Endothelial cell of umbilical vein (primary cell): ENCODE measurements at regions not wholly inside any gene's neighbourhood (a gene's known extent, or its start where the extent isn't known, plus 50 kb on each side); places are given as distances from the start of the nearest gene placed in this dataset.

ENCODE experiments used
- BruUV-seq: library from RNA; stranded (reverse); fragments of 400-500 nt; replicated peaks from 2 replicates; lab custom pipeline; 2021; lab: Mats Ljungman, UMichigan
- CTCF ChIA-PET: fragments of 300-600, 350-600 bp; sonication (Branson Sonifier 250); formaldehyde crosslinking; loops from one replicate; lab custom pipeline; 2021; ENCODE audit warnings: antibody characterized with exemption, inconsistent platforms; lab: Charles Lee
- POLR2A ChIA-PET: fragments of 300-600, 350-600 bp; sonication (Branson Sonifier 250); formaldehyde crosslinking; loops from one replicate; lab custom pipeline; 2021; ENCODE audit warnings: antibody characterized with exemption, inconsistent platforms; lab: Charles Lee
- DNase-seq: peaks from one replicate; pipeline ENCODE4 v3.0.0-alpha.2; 2011; ENCODE audit warnings: low read depth, low spot score
- FAIRE-seq: peaks from 2 replicates; lab custom pipeline; 2011; peaks lifted over from hg19 to GRCh38; lab: Jason Lieb, UNC
- H2AFZ ChIP-seq: 2 replicates; pipeline ENCODE4 v1.6.0; 2012; ENCODE audit warnings: low read depth, low read length, control low read depth, inconsistent platforms
- H3K27ac ChIP-seq: 2 replicates; pipeline ENCODE4 v1.5.1; 2011; ENCODE audit warnings: low read depth, mild to moderate bottlenecking, control low read depth, low read length, moderate library complexity; ENCODE audit not compliant: insufficient read depth
- H3K27me3 ChIP-seq, 2 experiments: 2 replicates each; pipeline versions ENCODE4 v1.6.0 to v1.6.1; 2011; ENCODE audit warnings: low read length in 2 of 2, mixed read lengths in 1 of 2; ENCODE audit not compliant: control insufficient read depth in 2 of 2, insufficient read depth in 2 of 2
- H3K36me3 ChIP-seq, 2 experiments: 2 replicates in 1 of 2; 3 replicates in 1 of 2; pipeline ENCODE4 v1.5.1; 2011; ENCODE audit warnings: low read length in 2 of 2, mild to moderate bottlenecking in 1 of 2, moderate library complexity in 1 of 2; ENCODE audit not compliant: control insufficient read depth in 2 of 2, insufficient read depth in 2 of 2; ENCODE audit errors: extremely low read depth in 1 of 2
- H3K4me1 ChIP-seq: 3 replicates; pipeline ENCODE4 v1.5.1; 2011; ENCODE audit warnings: mild to moderate bottlenecking, low read length; ENCODE audit not compliant: control insufficient read depth, insufficient read depth; ENCODE audit errors: extremely low read depth
- H3K4me2 ChIP-seq: 2 replicates; pipeline ENCODE4 v1.6.1; 2011; ENCODE audit warnings: low read length, control low read depth, mixed read lengths; ENCODE audit not compliant: insufficient read depth
- H3K4me3 ChIP-seq, 3 experiments: fragments of 200-600 bp in 1 of 3; sonication (generic), shearing (Covaris generic) in 1 of 3; replicated peaks in 1 of 3; 2 replicates each; pipeline ENCODE4 v1.5.1; 2011 to 2016; ENCODE audit warnings: control low read depth in 3 of 3, low read length in 3 of 3, mild to moderate bottlenecking in 2 of 3, inconsistent platforms in 1 of 3, low read depth in 1 of 3, moderate library complexity in 1 of 3; ENCODE audit not compliant: insufficient read depth in 1 of 3
- H3K79me2 ChIP-seq: 2 replicates; pipeline ENCODE4 v1.6.0; 2012; ENCODE audit warnings: low read length, inconsistent platforms; ENCODE audit not compliant: control insufficient read depth, insufficient read depth
- H3K9ac ChIP-seq: replicated peaks from 2 replicates; pipeline ENCODE3; 2011; ENCODE audit warnings: low read length, control low read depth; ENCODE audit not compliant: insufficient read depth; ENCODE audit errors: extremely low read depth
- H3K9me1 ChIP-seq: replicated peaks from 3 replicates; pipeline ENCODE4 v1.6.0; 2011; ENCODE audit warnings: mild to moderate bottlenecking, low read length; ENCODE audit not compliant: control insufficient read depth, insufficient read depth; ENCODE audit errors: extremely low read depth
- H3K9me3 ChIP-seq: replicated peaks from 2 replicates; pipeline ENCODE4 v1.5.1; 2012; ENCODE audit warnings: low read length, inconsistent platforms; ENCODE audit not compliant: control insufficient read depth, insufficient read depth
- H4K20me1 ChIP-seq: replicated peaks from 2 replicates; pipeline ENCODE3; 2011; ENCODE audit warnings: mild to moderate bottlenecking, low read length; ENCODE audit not compliant: control insufficient read depth, insufficient read depth; ENCODE audit errors: extremely low read depth
- CTCF ChIP-seq, 2 donors: IDR thresholded peaks; 1 replicate in 1 of 2; 2 replicates in 1 of 2; pipeline ENCODE4 v1.5.1; 2011; ENCODE audit warnings: low read length in 2 of 2, mild to moderate bottlenecking in 2 of 2, moderate library complexity in 2 of 2, control low read depth in 1 of 2, inconsistent platforms in 1 of 2, low read depth in 1 of 2; ENCODE audit not compliant: insufficient read depth in 1 of 2; ENCODE audit errors: extremely low read depth in 1 of 2
- EZH2 ChIP-seq: IDR thresholded peaks from 2 replicates; pipeline ENCODE4 v1.6.1; 2012; ENCODE audit warnings: borderline replicate concordance, low read depth, mild to moderate bottlenecking, moderate library complexity, low read length, inconsistent platforms; ENCODE audit not compliant: severe bottlenecking
- FOS ChIP-seq: IDR thresholded peaks from 2 replicates; pipeline ENCODE4 v1.6.1; 2011; ENCODE audit warnings: mild to moderate bottlenecking, low read length, moderate library complexity, borderline replicate concordance; ENCODE audit not compliant: insufficient read depth
- GATA2 ChIP-seq: IDR thresholded peaks from 2 replicates; pipeline ENCODE4 v1.7.0; 2011; ENCODE audit warnings: low read depth, mild to moderate bottlenecking, moderate library complexity, mixed read lengths, low read length; ENCODE audit not compliant: insufficient read length, insufficient read depth
- JUN ChIP-seq: IDR thresholded peaks from 2 replicates; pipeline ENCODE4 v1.6.1; 2011; ENCODE audit warnings: borderline replicate concordance, low read depth; ENCODE audit not compliant: insufficient read length, insufficient read depth
- MYC ChIP-seq: IDR thresholded peaks from one replicate; pipeline ENCODE4 v1.6.1; 2011; ENCODE audit warnings: mild to moderate bottlenecking, low read depth, low read length
- POLR2A ChIP-seq: IDR thresholded peaks from 2 replicates; pipeline ENCODE4 v1.6.1; 2012; ENCODE audit warnings: low read depth, mild to moderate bottlenecking, control low read depth, low read length
- POLR2AphosphoS5 ChIP-seq: IDR thresholded peaks from 2 replicates; pipeline ENCODE4 v1.6.1; 2012; ENCODE audit warnings: low read depth, mild to moderate bottlenecking, control low read depth, low read length, moderate library complexity; ENCODE audit not compliant: insufficient read depth
- dilution Hi-C: fragments of 300-500 bp; cut with MboI; formaldehyde crosslinking; loops from one replicate; pipeline ENCODE4 v1.15.0; 2019; ENCODE audit warnings: low sequenced_read_pairs; ENCODE audit not compliant: extremely low pct_ligation_motif_present
- intact Hi-C: fragments of 100-400 bp; cut with micrococcal nuclease; formaldehyde crosslinking; loops from one replicate; pipeline ENCODE4 v1.10.0; 2022
- TF ChIP-seq, protein P1 (sequence below): IDR thresholded peaks from 2 replicates; pipeline ENCODE4 v1.6.1; 2011; ENCODE audit not compliant: insufficient read depth, insufficient read length

- no peak overlapping the region for H2AFZ ChIP-seq
- ChIA-PET CTCF (interaction anchor here (0.7 to 6.2 kb wide), 18 partner anchors 8 to 114 kb away, joined by 3 to 198 read pairs (median 4); partner anchors contain the start of gene THPO), POLR2A (interaction anchor here (0.6 to 0.7 kb wide), 2 partner anchors 20 to 77 kb away, joined by 3 to 4 read pairs; no protein-coding TSS in a partner anchor)
- BruUV-seq, result no TSS peak
- no peak overlapping the region for H3K27ac ChIP-seq
- dilution Hi-C loops, result no loop called here
- no peaks in the 10 kb centered on the region for H4K20me1 ChIP-seq
- no peaks in the 10 kb centered on the region for H3K9me3 ChIP-seq
- intact Hi-C loops, result no loop called here
- no peak overlapping the region for H3K9ac ChIP-seq
- no peak overlapping the region for H3K4me3 ChIP-seq
- peaks cover 7% of the 10 kb centered on the region for H3K4me1 ChIP-seq
- no peak for FAIRE-seq
- no peaks in the 10 kb centered on the region for H3K9me1 ChIP-seq
- H3K36me3 ChIP-seq, result no peaks in the 10 kb centered on the region
- H3K27me3 ChIP-seq, result peaks cover 0 to 6% of the 10 kb centered on the region in 2 experiments
- no peak overlapping the region for H3K4me2 ChIP-seq
- H3K79me2 ChIP-seq, result no peaks in the 10 kb centered on the region
- DNase-seq, result no peak
- TF ChIP-seq GATA2 (no peak), POLR2AphosphoS5 (no peak), FOS (no peak), CTCF (IDR thresholded peaks at IDR 0.05; ENCODE audit: extremely low read depth in 1 of 2, insufficient read depth in 1 of 2, low read depth in 1 of 2, low read length in 2 of 2) (no peak), POLR2A (no peak), MYC (no peak), EZH2 (no peak), JUN (no peak)
- TF ChIP-seq, protein P1, sequence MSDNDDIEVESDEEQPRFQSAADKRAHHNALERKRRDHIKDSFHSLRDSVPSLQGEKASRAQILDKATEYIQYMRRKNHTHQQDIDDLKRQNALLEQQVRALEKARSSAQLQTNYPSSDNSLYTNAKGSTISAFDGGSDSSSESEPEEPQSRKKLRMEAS, result no peak
Observed at GRCh38 chr3:184467171-184467570, 87.3 kb downstream of the CHRD start.
